NCI-H748 (cell line): ENCODE measurements at regions not wholly inside any gene's neighbourhood (a gene's known extent, or its start where the extent isn't known, plus 50 kb on each side); places are given as distances from the start of the nearest gene placed in this dataset.
"Not testable (repeated sequence)": the region's sequence is repeated elsewhere in the genome, so short reads cannot be mapped to it uniquely, and the experiment has no call there.

ENCODE experiments used
- DNase-seq: peaks from one replicate; lab custom pipeline; 2025; ENCODE audit not compliant: unreplicated experiment; lab: John Stamatoyannopoulos, UW

DNA sequence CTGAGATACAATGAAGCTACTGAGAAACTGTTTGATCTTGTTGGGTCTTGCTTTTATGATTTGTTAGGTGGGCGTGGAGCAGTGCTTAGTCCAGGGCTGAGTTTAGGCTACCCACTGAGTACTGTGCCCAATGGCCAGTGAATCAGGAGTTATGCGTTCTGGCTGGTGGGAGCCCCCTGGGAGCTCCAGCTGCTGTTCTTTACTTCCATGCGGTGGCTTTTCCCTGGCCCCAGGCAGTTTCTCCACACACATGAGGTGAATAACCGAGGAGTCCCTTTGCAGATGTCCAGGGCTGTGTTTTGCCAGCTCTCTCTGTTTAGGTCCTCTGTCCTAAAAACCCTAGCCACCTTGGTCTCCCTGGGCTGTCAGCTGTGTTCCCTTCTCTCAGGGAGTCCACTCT is 106.5 kb downstream of the KLF13 start:
- no peak for DNase-seq

DNA sequence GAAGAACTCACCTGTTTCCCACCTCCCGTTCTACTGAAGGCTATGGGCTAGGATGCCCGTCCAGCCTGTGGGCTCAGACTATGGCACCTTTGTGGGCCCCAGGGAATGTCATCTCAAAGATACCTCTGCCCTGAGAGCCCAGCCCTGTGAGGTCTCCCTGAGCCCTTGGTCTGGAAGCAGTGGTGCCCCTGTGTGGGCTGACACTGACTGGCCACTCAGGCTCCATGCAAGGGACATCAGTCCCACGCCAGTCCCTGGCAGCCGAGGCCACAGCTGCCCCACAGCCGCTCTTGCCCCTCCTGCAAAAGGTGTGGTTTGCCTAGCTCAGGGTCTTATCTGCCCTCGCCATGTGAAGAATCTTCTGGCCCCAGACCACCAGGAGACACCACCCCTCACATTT is 106.9 kb downstream of the KLF13 start:
- DNase-seq, result no peak

DNA sequence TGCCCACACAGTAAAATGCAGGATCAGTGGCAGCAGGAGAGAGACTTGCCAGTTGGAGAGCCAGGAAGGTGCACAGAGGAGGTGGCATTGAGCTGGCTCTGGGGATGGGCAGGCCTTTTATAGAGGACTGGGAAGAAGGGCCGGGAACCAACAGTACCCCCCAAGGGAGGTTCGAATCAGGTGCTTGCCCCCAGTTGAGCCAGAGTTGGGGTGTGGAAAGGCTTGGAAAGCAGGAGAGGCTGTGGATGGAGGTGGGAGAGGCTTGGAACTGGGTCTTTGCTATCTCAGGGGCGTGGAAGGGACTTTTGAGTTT is 107.6 kb downstream of the KLF13 start:
- no peak for DNase-seq

DNA sequence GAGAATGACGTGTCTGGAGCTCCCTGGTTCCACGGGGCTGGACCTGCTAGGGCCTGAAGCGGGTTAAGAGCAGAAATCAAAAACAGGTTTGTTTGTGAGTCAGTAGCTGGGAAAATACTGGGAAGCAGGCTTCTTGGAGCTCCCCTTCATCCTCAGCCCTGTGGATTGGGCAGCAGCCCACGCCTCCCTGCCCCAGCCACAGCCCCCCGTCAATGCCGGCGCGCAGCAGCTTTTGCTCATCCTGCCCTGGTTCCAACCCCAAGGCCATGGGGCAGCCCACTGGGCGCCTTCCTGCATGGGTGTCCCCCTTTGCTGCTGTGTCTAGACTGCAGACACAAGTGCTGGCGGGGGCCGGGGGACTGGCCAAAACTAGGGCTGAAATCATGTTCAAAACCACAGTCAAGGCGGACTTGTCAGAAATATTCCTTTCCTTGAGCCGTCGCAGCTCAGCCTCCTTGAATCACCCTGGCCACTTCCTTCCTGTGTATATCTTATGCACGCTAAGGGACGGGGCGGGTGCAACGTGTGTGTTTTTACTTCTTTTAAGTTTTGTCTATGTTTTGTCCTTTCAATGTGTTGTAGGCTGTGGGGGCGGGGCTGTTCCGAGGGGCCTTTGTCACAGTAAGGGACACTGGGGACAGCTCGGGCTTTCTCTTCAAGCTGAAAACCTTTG is 108.1 kb downstream of the KLF13 start:
- DNase-seq, result no peak

DNA sequence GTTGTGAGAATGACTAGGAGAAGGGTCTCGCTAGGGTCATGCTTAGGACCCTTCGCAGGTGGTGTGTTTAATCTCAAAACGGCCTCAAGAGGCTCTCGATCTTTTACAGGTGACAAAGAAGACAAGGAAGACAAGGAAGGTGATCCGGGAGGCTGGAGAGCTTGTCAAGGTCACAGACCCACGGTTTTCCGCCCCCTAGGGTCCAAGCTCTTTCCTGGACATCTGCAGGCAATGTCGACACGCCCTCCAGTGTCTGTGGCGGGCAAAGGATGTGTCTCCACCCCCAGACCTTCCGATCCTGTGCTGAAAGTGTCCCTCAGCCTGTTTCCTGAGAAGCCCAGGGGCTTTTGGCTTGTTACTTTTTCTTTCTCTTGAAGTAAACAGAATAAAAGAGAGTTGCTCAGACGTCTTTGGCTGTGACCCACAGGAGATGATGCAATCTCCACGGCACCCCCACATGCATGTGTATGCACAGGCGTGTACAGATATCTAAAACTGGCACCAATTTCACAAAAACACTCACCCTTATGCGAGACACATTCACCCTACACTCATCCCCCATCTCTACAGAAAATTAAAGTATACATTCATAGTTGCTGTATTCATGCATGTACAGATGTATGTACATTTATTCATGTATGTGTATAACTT is 108.8 kb downstream of the KLF13 start:
- DNase-seq, result peak; percentile 78

DNA sequence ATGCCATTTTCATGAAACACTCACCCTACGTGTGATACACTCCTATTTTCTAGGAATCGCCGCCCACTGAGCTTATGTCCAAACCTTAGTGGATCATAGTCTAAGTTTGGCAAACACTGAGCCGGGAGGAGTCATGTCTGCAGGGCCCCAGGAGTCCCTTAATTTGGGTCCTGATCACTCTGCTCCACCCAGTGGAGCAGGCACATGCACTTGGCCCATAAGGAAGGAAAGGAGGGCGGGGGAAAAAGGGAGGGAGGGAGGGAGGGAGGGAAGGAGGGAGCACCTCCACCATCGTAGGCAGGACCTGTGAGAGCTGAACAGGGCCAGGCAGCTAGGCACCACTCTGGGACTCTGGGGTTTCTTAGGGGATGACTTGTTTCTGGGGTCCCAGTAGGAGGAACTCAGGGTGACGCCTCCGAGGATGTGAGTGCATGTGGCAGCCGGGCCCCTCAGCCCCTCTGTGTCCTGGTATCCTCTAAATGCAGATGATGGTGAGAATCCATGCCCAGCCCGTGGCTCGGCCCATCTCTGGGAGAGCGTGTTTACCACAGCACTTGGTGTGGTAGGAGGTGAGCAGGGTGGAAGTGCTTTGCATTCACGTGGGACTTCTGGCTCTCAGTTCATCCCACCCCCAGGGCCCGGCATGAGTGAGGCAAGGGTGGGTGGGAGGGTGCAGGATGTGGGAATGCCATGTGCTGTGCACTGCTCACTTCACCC is 109.4 kb downstream of the KLF13 start:
- no peak for DNase-seq

DNA sequence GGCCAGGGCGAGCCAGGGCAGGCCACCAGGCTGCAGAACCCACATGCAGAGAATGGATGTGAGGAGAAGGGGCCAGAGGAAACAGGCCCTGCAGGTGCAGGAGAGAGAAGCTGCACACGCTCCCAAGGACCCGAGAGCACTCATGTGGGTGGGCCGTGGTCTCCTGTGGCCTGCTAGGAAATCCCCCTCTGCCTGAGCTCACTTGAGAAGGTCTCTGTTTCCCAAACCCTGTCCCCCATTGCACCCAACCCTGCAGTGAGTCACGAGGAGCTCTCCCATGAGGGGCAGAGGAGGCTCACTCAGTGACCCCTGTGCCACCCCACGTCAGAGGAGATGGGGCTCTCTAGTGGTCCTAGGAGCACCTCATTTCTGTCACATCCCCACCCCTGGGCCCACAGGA is 111.1 kb downstream of the KLF13 start:
- DNase-seq, result no peak

DNA sequence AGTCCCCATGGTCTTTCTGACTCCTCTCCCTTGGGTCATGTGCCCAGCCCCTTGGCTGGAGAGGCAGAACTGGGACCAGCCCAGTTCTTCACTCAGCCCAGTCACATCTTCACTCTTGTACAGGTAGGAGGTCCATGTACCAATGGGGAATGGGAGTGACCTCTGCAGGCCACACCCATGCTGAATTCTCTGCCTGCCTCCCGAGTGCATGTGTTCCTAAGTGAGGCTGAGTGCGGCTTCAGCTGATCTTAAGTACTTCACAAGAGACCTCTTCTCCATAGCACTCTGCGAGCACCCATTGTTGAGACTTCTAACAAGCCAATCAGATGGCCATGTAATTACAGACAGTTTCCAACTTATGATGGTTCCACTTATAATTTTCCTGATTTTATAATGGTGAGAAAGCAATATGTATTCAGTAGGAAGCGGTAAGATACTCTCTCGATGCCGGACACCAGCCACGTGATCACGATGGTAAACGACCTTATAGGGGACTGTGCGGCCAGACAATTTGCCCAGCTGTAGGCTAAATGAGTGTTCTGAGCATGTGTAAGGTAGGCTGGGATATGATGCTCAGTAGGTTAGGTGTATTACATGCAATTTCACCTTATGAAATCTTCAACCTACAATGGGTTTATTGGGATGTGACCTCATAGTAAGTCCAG is 112.1 kb downstream of the KLF13 start:
- DNase-seq, result no peak

DNA sequence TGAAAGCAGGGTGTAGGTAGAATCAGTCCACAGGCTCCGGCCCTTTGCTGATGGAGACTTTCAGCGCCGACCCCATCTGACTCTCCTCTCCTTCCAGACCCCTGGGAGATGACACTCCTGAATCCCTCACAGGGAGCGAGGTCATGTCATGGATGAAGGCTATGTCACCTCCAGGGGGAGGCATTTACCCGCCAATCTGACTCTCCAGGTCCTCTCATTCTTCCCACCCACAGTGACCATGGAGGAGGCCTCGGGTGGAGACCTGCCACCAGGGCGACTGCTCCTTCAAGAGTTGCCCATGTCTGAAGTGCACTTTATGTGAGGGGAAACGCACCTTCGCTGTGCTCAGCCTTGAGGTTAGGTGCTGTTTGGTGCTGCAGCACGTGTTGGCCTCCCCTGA is 112.7 kb downstream of the KLF13 start:
- DNase-seq, result no peak

DNA sequence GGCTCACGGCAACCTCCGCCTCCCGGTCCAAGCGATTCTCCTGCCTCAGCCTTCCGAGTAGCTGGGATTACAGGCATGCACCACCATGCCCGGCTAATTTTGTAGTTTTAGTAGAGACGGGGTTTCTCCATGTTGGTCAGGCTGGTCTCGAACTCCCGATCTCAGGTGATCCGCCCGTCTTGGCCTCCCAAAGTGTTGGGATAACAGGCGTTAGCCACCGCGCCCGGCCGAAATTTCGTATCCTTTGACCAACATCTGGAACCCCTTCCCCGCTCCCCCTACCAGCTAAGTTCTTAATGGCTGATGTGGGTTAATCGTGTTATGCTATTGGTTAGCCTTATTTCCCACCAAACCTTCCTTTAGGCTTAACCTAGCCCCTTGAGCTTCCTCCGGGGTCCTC is 113.6 kb downstream of the KLF13 start:
- not testable (repeated sequence) for DNase-seq

DNA sequence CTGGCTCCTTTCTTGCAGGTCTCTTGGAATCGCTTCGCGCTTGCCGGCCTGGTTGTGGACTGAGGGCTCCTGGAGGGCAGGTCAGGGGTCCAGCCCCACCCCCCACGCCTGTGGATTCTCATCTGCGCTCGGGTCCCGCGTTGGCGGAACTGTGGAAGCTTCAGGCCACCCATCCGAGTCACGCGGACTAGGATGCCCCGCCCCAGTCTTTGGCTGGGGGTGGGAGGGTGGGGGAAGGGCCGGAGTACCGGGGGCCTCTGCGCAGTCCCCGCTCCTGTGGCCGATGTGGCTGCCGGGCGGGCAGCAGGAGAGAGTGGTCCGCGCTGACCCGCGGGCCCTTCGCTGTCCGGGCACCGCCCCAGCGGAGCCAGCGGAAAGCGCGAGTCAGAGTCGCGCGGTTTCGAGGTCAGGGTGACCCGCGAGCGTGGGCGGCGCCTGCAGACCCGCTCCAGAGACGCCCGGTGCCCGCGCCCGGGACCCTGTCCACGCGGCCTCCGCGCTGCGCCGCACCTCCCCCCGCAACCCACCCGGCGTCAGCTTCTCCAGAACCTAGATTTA is 114.2 kb downstream of the KLF13 start:
- no peak for DNase-seq

DNA sequence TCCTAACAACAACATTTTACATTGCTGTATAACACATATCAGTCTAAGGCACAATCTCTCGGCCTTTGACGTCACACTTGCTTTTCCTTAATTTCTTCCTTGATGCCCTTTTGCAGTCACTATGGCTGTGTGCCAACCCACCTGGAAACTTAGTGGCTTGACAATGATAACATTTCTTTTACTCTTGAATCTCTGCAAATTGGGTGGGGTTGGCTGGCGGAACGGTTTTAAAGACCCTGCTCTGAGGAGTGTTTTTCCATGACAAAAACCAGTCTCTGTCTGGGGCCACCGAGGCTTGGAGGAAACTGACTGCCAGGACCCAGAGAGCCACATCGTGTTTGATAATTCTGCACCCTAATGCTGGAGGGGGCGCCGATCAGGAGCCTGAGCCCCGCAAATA is 115.6 kb downstream of the KLF13 start:
- DNase-seq, result no peak

DNA sequence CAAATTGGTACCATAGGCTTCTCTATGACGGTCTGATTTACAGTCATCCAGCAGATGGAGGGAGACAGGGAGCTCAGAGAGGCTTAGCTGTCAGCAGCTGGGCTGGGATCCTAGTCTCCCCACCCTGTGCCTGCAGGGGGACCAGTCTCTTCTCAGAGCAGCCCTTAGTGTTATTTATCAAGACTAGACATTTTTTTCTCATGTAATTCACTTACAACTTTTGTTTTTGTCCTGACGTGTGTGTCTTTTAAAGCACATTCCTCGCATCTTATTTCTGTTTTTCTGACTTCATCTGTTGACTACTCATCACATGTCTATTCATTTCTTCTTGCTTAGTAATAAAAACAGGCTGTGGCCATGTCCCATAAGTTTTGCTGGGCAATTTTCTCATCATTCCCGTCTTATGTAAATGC is 116.1 kb downstream of the KLF13 start:
- DNase-seq, result no peak

DNA sequence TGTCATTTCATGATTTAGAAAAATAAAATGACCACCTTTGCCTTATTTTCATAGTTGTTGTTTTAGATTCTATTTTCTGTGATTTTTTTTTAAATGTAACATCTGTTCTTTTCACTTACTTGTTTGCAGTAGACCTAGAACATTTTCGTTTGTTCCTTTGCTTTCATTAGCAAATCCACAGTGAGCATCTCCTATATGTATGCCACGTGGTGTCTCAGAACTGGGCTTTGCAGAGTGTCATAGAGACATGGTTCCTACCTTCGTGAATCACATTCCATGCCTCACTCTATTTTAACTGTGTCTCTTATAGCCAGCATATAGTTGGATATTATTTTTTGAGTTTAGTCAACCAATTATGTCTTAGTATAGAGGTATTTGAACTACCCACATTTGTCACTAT is 118.2 kb downstream of the KLF13 start:
- no peak for DNase-seq

DNA sequence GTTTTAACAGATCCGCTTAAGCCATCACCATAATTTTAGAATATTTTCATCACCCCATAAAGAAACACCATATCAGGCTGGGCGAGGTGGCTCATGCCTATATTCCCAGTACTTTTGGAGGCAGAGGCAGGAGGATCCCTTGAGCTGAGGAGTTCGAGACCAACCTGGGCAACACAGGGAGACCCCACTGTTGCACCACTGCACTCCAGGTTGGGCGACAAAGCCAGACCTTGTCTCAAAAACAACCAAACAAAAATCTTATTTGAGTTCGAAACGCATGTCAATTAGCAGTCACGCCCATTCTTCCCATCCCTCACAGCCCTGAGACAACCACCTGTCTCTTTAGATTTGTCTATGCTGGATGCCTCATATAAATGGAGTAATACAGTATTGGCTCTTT is 119.9 kb downstream of the KLF13 start:
- DNase-seq, result no peak

DNA sequence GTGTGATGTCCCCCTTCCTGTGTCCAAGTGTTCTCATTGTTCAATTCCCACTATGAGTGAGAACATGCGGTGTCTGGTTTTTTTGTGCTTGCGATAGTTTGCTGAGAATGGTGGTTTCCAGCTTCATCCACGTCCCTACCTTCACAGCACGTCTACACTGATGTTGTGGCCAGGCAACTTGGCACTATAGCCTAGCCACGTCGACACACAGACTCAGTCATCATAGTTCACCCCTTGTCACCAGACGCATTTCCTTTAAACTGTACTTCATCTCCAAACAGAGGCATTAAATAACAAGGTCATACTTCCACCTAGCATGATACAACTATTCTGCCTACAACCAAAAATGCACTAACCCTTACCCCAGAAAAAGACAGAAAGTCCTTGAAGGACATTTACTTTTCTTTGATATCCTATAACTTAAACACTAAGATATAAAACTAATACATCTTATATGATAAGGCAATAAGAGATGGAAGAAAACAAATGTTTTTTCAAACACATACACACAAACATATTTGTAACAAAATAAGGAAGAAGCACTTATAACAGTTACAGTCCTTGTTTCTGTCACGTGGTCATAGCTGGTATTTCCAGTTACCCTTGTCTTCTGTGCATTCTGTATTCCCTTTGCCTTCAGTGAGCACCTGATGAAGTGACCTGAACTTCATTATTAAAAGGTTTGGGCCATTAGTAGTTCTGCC is 121.4 kb downstream of the KLF13 start:
- no peak for DNase-seq

DNA sequence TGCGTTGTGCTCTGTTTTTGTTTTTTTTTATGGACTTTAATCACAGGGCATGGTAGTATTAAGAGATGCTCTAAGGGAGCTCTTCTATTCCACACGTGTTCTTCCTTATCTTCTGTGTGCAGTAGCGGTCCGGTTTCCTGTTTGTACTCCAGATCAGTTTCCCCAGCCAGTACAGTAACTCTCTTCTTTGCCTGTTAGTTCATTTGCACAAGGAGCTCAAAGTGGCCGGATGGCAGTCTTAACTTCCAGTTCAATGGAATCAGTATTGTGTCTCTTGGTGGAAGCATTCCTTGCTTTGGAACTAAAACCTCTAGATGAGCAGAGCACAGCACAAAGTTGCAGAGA is 122.0 kb downstream of the KLF13 start:
- DNase-seq, result no peak

DNA sequence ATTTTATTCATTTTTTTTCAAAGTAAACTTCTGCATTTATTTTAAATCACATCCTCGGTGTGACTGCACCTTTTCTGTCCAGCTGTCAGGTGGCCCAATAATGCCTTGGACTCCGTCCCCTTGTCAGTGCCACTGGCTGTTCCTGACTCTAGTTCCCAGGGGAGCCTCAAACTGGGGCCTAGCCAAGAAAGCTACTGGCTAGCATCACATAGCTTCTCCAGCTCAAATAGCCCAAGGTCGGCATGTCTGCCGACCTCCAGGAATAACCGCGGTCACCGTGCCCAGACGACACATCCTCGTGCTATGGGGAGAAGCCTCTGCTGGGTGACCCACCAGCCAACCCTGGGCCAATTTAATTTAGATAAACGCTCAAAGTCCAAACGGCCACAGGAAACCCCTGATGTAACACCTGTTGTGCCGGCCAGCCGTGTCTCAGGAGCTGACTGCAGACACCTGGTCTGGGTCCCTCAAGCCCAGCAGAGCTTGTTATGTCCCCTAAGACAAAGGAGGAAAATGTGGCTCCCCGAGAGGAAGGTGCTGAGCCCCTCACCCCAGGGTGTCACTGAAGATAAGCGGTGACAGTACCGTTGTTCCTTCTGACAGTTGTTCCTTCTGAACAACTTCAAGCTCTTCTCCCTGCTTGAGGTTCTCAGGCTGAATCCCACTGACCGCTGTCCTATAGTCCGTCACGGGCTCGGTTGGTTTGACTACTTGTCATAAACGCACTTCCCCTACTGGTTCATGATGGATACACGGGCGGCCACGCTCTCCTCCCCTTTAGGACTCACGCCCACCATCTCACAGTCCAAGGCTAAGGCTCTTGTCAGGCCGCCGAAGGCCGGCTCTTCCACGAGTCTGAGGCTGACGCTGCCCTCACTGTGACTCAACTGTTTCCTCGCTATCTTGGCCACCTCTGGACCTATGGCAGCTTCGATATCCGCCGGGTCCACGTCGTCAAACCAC is 126.2 kb downstream of the KLF13 start:
- no peak for DNase-seq

DNA sequence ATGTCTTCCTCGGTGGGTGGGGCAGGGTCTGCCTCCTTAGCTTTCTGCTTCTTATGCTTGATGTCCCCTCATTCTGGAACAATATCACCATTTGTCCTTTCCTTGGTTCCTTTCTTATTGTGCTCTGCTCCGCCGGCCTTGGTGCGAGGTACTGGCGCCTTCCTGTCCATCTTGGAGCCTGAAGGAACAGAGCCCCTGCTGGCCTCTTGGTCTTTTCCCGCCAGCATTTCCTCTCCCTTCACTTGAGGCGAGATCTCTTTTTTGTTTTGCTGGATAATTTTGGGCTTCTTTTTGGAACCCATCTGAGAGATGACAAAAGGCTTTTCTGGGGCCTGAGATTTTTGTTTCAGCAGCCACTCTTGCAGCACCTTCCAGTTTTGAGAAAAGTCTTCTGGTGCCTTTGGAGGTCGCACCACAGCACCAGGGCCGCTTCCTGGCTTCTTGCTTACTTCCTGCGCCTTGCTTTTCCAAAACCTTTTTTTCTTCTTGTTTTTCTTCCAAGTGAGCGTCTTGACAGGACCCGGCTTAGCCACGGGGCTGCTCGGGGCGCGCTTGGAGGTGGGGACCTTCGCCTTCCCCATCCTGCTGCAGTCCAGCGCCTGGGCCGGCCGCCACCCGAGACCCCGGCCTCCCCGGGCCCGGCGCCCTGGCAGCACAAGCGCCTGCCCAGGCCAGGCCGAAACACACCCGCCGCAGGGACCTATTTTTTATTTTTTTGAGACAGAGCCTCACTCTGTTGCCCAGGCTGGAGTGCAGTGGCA is 127.1 kb downstream of the KLF13 start:
- DNase-seq, result no peak
